ENCODE measurements at regions not wholly inside any gene's neighbourhood (a gene's known extent, or its start where the extent isn't known, plus 50 kb on each side); places are given as distances from the start of the nearest gene placed in this dataset.

DNA sequence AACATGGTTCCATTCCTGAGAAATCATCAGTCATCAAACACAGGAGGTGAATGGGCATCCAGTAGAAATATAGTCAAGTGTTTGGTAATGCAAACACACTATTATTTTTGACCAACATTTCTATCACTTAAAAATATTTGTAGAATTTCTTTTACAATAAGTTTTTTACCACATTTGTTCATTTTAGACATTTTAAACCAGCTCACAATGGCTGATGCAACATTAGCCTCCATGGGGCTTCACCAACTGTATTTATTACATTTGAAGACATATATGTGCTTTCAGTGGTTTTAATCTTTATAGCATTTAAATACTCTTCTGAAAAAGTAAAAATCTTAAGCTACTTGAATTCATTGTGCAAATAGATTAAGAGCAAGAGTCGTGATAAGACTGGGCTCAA, 1201.4 kb upstream of the TMEM132C start:
- no peak for DNase-seq
- Histone ChIP-seq H3K4me1 (no peaks in the 10 kb centered on the region), H3K27me3 (no peaks in the 10 kb centered on the region), H3K36me3 (no peaks in the 10 kb centered on the region), H3K27ac (no peak overlapping the region), H3K9me3 (no peaks in the 10 kb centered on the region), H3K4me3 (no peak overlapping the region)
- no peak for TF ChIP-seq POLR2A (IDR thresholded peaks at IDR 0.05)
- TF ChIP-seq, protein P1, sequence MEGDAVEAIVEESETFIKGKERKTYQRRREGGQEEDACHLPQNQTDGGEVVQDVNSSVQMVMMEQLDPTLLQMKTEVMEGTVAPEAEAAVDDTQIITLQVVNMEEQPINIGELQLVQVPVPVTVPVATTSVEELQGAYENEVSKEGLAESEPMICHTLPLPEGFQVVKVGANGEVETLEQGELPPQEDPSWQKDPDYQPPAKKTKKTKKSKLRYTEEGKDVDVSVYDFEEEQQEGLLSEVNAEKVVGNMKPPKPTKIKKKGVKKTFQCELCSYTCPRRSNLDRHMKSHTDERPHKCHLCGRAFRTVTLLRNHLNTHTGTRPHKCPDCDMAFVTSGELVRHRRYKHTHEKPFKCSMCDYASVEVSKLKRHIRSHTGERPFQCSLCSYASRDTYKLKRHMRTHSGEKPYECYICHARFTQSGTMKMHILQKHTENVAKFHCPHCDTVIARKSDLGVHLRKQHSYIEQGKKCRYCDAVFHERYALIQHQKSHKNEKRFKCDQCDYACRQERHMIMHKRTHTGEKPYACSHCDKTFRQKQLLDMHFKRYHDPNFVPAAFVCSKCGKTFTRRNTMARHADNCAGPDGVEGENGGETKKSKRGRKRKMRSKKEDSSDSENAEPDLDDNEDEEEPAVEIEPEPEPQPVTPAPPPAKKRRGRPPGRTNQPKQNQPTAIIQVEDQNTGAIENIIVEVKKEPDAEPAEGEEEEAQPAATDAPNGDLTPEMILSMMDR (IDR thresholded peaks at IDR 0.05): no peak
- ATAC-seq: no peak
- WGBS (ENCODE audit: insufficient coverage, low coverage, low lambda C conversion rate, missing lambda C conversion rate): 25% methylated on average over 1 of the region's 1 CpG
- intact Hi-C loops (cut with DNase I): no loop called here

GRCh38 chr12:127070515-127071157, 1196.3 kb upstream of the TMEM132C start:
- Histone ChIP-seq H3K27ac (no peak overlapping the region), H3K36me3 (no peaks in the 10 kb centered on the region), H3K27me3 (no peaks in the 10 kb centered on the region), H3K4me3 (no peak overlapping the region), H3K4me1 (no peaks in the 10 kb centered on the region), H3K9me3 (no peaks in the 10 kb centered on the region)
- no peak for TF ChIP-seq POLR2A (IDR thresholded peaks at IDR 0.05)
- TF ChIP-seq, protein P1 (IDR thresholded peaks at IDR 0.05): no peak
- DNase-seq: no peak
- 16% methylated on average over 2 of the region's 2 CpGs for WGBS (ENCODE audit: insufficient coverage, low coverage, low lambda C conversion rate, missing lambda C conversion rate)
- no peak for ATAC-seq
- intact Hi-C loops (cut with DNase I): no loop called here

DNA sequence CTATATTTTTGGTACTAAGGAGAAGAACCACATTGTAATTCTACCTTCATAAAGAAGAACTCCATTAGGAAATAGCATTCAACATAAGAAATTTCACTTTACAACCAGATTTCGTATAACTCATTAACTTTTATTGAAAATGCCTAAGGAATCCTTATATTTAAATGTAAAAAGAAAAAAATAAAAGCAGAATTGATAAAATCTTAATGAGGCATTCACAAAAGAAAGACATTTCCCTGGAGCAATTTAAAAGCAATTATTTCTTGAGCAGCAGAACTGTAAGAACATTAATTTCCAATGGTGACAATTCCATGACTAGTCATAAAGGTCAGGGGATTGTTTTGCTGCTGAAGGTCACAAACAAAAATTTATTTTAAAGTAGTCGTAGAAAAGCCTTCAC, 1192.8 kb upstream of the TMEM132C start:
- no peaks in the 10 kb centered on the region for H3K27me3 ChIP-seq
- intact Hi-C loops (cut with DNase I): no loop called here
- DNase-seq: no peak
- H3K27ac ChIP-seq: no peak overlapping the region
- no peak overlapping the region for H3K4me3 ChIP-seq
- peaks cover 0 to 9% (median 0%) of the 10 kb centered on the region in 4 donors for H3K4me1 ChIP-seq
- no peak for ATAC-seq
- TF ChIP-seq, protein P1 (IDR thresholded peaks at IDR 0.05): no peak
- no peak for TF ChIP-seq POLR2A (IDR thresholded peaks at IDR 0.05)
- no peaks in the 10 kb centered on the region for H3K36me3 ChIP-seq
- whole genome bisulfite sequencing (ENCODE audit: insufficient coverage, low coverage, low lambda C conversion rate, missing lambda C conversion rate): 64% methylated on average over 2 of the region's 2 CpGs
- no peaks in the 10 kb centered on the region for H3K9me3 ChIP-seq

DNA sequence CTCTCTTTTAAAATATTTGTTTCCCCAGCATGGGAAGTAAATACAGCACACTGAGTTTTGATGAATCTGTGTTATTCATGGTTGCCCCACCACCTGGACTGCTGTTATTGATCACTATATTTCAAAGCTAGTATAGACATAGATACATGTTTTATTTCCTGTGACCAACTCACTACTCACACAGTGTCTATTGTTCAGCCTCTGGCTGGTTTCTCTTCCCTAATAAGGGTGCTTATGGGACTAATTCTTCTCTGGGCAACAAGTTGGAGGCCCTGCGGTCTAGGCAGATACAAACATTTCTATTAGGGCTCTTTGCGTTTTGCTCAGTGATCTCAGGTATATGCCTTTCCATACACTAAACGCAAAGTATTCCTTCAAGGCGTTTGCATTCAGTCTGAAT, 1191.0 kb upstream of the TMEM132C start:
- Histone ChIP-seq H3K27me3 (no peaks in the 10 kb centered on the region), H3K27ac (no peak overlapping the region), H3K9me3 (no peaks in the 10 kb centered on the region), H3K4me3 (no peak overlapping the region), H3K36me3 (no peaks in the 10 kb centered on the region), H3K4me1 (peaks cover 0 to 10% (median 0%) of the 10 kb centered on the region in 4 donors)
- TF ChIP-seq, protein P1 (IDR thresholded peaks at IDR 0.05): no peak
- TF ChIP-seq POLR2A (IDR thresholded peaks at IDR 0.05): no peak
- intact Hi-C loops (cut with DNase I): no loop called here
- ATAC-seq (no peak), DNase-seq (no peak)
- 78% methylated on average over 4 of the region's 4 CpGs for WGBS (ENCODE audit: insufficient coverage, low coverage, low lambda C conversion rate, missing lambda C conversion rate)
